Loucy (cell line): ENCODE measurements at regions not wholly inside any gene's neighbourhood (a gene's known extent, or its start where the extent isn't known, plus 50 kb on each side); places are given as distances from the start of the nearest gene placed in this dataset.

Experiments used
- H2AFZ ChIP-seq: fragments of 200-600 bp; sonication (generic); 2 replicates; pipeline ENCODE4 v1.6.0; 2016; ENCODE audit warnings: antibody characterized with exemption, mild to moderate bottlenecking, low read length, moderate library complexity
- H3F3A ChIP-seq: fragments of 200-600 bp; 2 replicates; pipeline ENCODE4 v1.6.0; 2016; ENCODE audit warnings: antibody characterized with exemption, low read depth, mild to moderate bottlenecking
- H3K27me3 ChIP-seq: fragments of 200-600 bp; sonication (generic); 2 replicates; pipeline ENCODE4 v1.6.1; 2014; ENCODE audit warnings: low read length, mild to moderate bottlenecking; ENCODE audit not compliant: insufficient read depth, poor library complexity, severe bottlenecking
- H3K36me3 ChIP-seq: fragments of 200-600 bp; sonication (generic); 2 replicates; pipeline ENCODE4 v1.6.1; 2016; ENCODE audit warnings: low read length; ENCODE audit not compliant: insufficient read depth
- H3K4me1 ChIP-seq: fragments of 200-600 bp; sonication (generic); 2 replicates; pipeline ENCODE4 v1.5.1; 2014; ENCODE audit warnings: low read length, mild to moderate bottlenecking; ENCODE audit not compliant: insufficient read depth, poor library complexity, severe bottlenecking
- H3K4me2 ChIP-seq: fragments of 200-600 bp; sonication (generic); 2 replicates; pipeline ENCODE4 v1.6.0; 2014; ENCODE audit warnings: antibody characterized with exemption, low read length, low read depth, mild to moderate bottlenecking; ENCODE audit not compliant: poor library complexity, severe bottlenecking
- H3K4me3 ChIP-seq: fragments of 200-600 bp; sonication (generic); 2 replicates; pipeline ENCODE4 v1.5.1; 2014; ENCODE audit warnings: low read length, mild to moderate bottlenecking, mixed read lengths; ENCODE audit not compliant: poor library complexity, severe bottlenecking
- H3K79me2 ChIP-seq: fragments of 200-600 bp; sonication (generic); 2 replicates; pipeline ENCODE4 v1.6.1; 2014; ENCODE audit warnings: low read length; ENCODE audit not compliant: insufficient read depth
- H3K9ac ChIP-seq: fragments of 200-600 bp; sonication (generic); 2 replicates; pipeline ENCODE4 v1.6.0; 2014; ENCODE audit warnings: mild to moderate bottlenecking, low read depth, low read length, moderate library complexity; ENCODE audit not compliant: poor library complexity, severe bottlenecking
- H3K9me2 ChIP-seq: fragments of 200-600 bp; sonication (generic); replicated peaks from 2 replicates; pipeline ENCODE4 v1.6.1; 2016; ENCODE audit warnings: low read depth, low read length, mixed read lengths
- H3K9me3 ChIP-seq: fragments of 200-600 bp; sonication (generic); 2 replicates; pipeline ENCODE4 v1.6.1; 2014; ENCODE audit warnings: mild to moderate bottlenecking, antibody characterized with exemption, low read length, low read depth; ENCODE audit not compliant: insufficient read depth
- H4K20me1 ChIP-seq: fragments of 200-600 bp; sonication (generic); 2 replicates; pipeline ENCODE4 v1.6.0; 2014; ENCODE audit warnings: antibody characterized with exemption, low read length, mild to moderate bottlenecking; ENCODE audit not compliant: insufficient read depth, poor library complexity, severe bottlenecking
- EZH2phosphoT487 ChIP-seq: fragments of 200-600 bp; IDR thresholded peaks from 2 replicates; pipeline ENCODE4 v1.6.1; 2018; ENCODE audit warnings: antibody characterized with exemption, mild to moderate bottlenecking, moderate library complexity, borderline replicate concordance
- TF ChIP-seq, protein P1 (sequence below): fragments of 200-600 bp; sonication (generic); conservative IDR thresholded peaks from 2 replicates; pipeline ENCODE4 v1.5.1; 2014; ENCODE audit warnings: mild to moderate bottlenecking, antibody characterized with exemption, low read length

DNA sequence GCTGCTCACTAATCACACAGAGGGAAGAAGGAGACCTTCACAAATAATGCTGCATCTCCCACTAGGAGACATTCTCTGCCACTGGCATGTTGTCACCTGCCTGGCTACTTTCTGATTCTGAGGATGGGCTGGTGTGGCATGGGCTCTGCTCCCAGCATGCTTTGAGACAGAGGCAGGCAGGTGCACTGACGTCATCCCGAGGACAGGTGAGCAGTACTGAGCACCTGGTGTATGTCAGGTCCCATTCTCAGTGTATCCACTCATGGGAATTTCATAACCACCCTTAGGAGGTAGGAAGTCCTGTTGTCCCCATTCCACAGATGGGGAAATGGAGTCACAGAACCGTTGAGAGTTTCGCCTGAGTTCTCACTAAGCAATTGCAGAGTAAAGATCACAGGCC is 597.9 kb downstream of the VRK1 start:
- TF ChIP-seq, protein P1, sequence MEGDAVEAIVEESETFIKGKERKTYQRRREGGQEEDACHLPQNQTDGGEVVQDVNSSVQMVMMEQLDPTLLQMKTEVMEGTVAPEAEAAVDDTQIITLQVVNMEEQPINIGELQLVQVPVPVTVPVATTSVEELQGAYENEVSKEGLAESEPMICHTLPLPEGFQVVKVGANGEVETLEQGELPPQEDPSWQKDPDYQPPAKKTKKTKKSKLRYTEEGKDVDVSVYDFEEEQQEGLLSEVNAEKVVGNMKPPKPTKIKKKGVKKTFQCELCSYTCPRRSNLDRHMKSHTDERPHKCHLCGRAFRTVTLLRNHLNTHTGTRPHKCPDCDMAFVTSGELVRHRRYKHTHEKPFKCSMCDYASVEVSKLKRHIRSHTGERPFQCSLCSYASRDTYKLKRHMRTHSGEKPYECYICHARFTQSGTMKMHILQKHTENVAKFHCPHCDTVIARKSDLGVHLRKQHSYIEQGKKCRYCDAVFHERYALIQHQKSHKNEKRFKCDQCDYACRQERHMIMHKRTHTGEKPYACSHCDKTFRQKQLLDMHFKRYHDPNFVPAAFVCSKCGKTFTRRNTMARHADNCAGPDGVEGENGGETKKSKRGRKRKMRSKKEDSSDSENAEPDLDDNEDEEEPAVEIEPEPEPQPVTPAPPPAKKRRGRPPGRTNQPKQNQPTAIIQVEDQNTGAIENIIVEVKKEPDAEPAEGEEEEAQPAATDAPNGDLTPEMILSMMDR = no peak
- TF ChIP-seq EZH2phosphoT487 = no peak
- H3K79me2 ChIP-seq = no peaks in the 10 kb centered on the region
- no peak overlapping the region for H3K4me3 ChIP-seq
- no peaks in the 10 kb centered on the region for H3K4me1 ChIP-seq
- H3K9me2 ChIP-seq = no peaks in the 10 kb centered on the region
- H3F3A ChIP-seq = no peaks in the 10 kb centered on the region
- H3K36me3 ChIP-seq = no peaks in the 10 kb centered on the region
- no peak overlapping the region for H3K9ac ChIP-seq
- no peaks in the 10 kb centered on the region for H4K20me1 ChIP-seq
- no peaks in the 10 kb centered on the region for H3K27me3 ChIP-seq
- no peaks in the 10 kb centered on the region for H3K9me3 ChIP-seq
- no peak overlapping the region for H3K4me2 ChIP-seq
- H2AFZ ChIP-seq = no peak overlapping the region

DNA sequence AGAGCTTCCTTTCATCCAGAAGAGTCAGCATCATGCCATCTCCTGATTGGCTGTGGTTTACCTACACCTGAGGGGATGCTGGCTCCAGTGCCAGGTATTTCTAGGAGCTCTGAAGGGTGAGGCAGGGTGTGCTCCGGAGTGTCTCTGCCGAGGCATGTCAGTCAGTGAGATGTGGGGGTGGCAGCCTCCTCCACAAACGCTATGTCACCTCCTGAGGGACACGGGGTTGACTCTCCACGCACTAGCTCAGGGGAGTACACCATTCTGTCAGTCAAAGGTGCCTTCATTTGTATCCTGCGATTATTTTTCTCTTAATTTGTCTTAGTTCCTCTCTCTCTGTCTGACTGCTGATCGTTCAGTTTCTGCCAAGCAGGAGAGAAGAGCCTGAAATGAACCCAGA is 604.5 kb downstream of the VRK1 start:
- Histone ChIP-seq H3K4me2 (no peak overlapping the region), H3K9ac (no peak overlapping the region), H3K9me3 (no peaks in the 10 kb centered on the region), H3K79me2 (no peaks in the 10 kb centered on the region), H3F3A (no peaks in the 10 kb centered on the region), H3K27me3 (no peaks in the 10 kb centered on the region), H3K36me3 (no peaks in the 10 kb centered on the region), H3K4me3 (no peak overlapping the region), H3K4me1 (no peaks in the 10 kb centered on the region), H2AFZ (no peak overlapping the region), H3K9me2 (no peaks in the 10 kb centered on the region), H4K20me1 (no peaks in the 10 kb centered on the region)
- TF ChIP-seq, protein P1 = no peak
- TF ChIP-seq EZH2phosphoT487 = no peak

DNA sequence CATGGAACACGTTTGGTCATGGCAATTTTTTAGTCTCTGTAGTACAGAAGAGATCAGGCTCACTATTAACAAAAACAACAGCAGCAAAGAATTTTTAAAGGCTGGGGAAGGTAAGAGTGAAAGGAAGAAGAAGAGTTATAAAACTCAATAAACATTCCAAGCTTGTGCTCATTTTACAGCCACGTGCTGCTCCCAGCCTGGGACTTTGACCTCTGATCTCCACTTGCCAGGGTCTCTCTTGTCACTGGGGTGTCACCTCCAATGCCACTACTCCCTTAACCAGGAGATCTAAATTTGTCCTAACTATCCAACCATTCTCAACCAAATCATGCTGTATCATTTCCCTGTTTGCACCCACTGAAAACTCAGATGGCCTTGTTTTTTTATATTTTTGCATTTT is 605.1 kb downstream of the VRK1 start:
- Histone ChIP-seq H3K9me3 (no peaks in the 10 kb centered on the region), H2AFZ (no peak overlapping the region), H3K4me3 (no peak overlapping the region), H3K79me2 (no peaks in the 10 kb centered on the region), H3K36me3 (no peaks in the 10 kb centered on the region), H3K4me2 (no peak overlapping the region), H3K9ac (no peak overlapping the region), H3K27me3 (no peaks in the 10 kb centered on the region), H3F3A (no peaks in the 10 kb centered on the region), H4K20me1 (no peaks in the 10 kb centered on the region), H3K4me1 (no peaks in the 10 kb centered on the region), H3K9me2 (no peaks in the 10 kb centered on the region)
- no peak for TF ChIP-seq EZH2phosphoT487
- TF ChIP-seq, protein P1 = no peak
